Activated CD4-positive, alpha-beta T cell treated with anti-CD3 and anti-CD28 coated beads, Interleukin-2, Interleukin-4, amounts not matched to agents 100 ng/mL and 50 ng/mL, durations not matched to agents 16 hours and 8 hours (primary cell): ENCODE measurements at regions not wholly inside any gene's neighbourhood (a gene's known extent, or its start where the extent isn't known, plus 50 kb on each side); places are given as distances from the start of the nearest gene placed in this dataset.

Source experiments
- DNase-seq: peaks from one replicate; pipeline ENCODE4 v3.0.0-alpha.2; 2020; ENCODE audit warnings: low spot score

DNA sequence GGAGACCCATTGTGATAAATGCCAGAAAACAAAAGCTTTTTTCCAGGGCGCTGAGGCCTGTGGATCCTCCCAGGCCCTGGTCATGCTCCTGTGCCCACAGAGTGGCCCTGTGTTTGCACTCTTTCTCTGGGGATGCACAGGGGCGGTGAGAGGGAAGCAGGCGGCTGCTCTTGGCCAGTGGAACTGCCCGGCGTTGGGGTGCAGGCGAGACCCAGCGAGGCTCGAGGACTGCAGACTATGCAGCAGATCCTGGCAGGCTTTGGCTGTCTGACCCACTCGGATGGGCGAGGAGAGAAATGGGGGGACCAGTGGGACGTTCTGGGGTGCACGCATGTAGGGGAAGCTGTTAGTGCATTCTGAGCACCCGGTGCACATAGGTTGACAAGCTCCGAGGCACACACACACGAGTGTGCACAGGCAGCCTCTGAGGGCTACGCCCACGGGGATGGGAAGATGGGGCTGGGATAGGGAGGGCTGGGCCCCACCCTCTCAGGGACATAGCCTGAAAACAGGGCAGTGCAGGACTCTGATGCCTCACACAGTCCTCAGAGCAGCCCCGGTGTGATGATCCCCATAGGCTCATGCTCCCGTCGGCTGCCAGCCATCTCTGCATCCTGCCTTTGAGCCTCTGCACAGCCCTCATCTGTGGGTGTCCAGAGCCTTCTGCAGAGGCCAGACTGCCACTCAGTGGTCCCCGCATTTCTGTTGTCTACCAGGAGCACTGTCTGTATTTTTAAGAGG is 1233.5 kb downstream of the BRD1 start:
- DNase-seq, result no peak

DNA sequence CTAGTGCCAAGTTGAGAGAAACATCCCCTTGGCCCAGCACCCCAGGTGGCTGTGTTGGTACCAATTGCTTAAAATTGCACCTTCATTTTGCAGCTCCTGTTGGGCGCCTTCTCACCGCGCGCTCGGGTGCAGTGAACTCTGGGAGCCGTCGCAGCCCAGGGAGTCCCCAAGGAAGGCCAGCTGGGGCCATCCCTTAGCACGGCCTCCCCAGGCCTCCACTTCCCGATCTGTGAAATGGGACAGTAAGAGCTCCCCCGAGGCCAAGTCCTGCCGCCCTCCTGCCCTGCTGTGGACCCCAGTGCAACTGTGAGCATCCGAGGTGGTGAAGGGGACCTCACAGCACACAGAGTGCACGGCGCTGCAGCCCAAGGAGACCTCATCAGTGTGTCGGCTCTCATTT is 1234.1 kb downstream of the BRD1 start:
- no peak for DNase-seq

DNA sequence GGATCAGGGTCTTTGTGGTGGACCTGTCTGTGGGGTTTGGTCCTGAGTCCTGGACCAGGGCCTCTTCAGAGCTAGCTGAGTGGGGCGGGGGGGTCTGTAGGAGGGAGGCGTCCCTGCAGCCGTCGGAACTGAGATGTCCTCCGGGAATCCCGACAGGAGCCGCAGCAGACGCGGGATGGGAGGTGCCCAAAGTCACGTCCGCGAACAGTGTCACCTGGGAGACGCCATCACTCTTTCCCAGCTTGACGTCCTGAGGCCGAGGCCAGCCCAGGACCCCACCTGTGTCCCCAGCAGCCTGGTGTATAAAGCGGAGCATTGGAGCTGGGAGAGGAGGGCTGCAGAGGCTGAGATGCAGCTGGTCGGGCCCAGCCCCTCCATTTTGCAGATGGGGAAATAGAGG is 1234.7 kb downstream of the BRD1 start:
- DNase-seq, result no peak

DNA sequence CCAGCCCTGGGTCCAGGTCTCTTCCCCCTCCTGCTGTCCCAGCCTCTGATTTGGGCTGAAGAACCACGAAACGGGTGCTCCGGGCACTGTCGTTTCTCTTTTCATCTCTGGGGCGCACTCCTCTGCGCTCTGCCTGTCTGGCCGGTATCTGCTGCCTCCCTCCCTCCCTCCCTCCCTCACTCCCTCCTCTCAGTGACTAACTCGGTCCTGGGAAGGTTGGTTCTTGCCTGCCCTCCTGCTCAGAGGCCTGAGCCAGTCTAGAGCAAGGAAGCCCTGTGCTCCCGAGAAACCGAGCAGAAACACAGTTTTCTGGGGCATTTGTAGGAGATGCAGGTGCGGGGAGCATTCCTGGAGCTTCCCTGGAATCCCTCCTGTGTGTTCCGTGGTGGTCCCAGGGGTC is 1235.2 kb downstream of the BRD1 start:
- no peak for DNase-seq

DNA sequence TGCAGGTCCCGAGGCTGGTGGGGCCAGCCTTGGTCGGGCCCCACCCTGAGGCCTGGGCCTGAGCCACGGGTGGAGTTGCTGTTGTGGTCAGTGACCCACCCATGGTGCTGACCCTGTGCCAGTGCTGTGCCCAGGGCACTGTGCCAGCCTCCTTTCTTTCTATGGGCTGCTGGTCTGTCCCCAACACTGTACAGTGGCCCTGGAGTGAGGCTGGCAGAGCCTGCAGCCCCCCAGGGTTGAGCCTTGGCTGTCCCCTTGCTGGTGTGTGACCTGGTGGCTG is 1235.7 kb downstream of the BRD1 start:
- DNase-seq, result no peak

DNA sequence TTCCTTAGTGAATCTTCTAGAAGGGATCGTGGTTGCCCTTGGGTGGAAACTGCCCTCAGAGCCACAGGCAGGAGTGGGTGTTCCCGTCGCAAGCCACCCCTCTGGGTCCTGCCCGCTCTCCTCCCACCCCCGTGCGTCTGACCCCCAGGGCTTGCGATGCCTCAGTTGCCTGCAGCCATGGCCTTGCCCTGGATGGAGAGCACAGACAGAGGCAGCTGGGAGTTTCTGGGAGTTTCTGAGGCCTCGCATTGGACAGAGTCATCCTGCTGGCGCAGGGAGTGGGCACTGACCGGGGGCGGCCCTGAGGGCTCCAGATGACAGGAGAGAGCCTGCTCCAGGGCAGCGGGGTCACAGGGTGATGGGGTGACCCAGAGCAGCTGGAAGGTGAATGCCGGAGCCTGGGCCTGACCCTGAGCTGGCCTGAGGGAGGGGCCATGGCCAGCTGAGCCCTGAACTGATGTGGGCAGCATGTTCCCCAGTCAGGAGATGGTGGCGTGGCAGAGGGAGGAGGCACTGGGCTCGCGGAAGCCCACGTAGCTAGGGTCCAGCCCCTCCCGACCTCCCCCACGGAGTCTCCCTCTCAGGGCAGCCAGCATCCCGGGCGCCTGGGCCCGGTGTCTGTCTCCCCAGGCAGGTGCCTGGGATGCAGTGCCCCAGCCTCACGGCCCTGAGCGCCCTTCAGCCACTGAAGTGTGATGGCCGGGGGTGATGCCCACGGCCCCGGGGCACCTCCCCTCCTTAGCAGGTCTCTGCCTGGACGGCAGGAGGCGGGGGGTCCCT is 1236.2 kb downstream of the BRD1 start:
- DNase-seq, result no peak

DNA sequence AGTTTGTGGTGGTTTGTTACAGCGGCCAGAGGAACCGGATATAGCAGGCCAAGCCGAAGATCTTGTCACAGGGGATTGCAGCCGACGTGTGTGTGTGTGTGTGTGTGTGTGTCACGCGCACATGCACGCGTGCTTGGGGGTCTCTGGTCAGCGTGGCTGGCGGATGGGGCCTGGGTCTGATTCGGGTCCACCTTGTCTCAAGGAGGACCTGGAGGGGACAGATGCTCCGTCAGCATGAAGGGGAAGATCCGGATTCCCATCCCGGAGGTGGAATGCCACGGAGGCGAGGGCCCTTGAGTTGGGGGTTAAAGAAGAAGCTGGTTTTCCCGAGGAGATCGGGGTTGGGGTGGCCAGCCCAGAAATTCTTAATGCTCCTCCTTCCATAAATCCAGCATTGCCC is 1237.8 kb downstream of the BRD1 start:
- DNase-seq, result no peak

DNA sequence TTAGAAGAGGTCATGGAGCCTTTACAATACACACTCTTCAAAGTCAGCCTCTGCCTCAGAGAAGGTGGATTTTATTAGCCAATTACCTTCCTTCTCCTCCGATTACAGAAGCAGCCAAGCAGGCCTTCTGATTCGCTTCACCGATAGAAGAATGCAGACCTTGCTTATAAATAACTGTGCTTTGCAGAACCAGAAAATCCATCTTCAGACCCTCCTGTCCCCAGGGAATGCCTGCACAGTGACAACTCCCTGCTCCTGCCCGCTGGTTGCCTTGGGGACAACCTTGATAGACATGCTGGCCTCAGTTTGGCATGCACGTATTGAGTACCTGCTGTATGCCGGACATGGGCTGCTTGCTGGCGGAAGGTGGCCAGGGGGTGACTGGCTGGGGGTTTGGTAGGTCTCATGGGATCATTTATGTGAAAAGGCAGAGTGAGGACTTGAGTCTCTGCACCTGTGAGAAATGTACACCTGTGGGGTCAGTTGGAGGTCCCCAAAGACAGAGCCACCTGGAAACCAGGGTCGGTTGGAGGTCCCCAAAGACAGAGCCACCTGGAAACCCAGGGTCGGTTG is 1238.7 kb downstream of the BRD1 start:
- no peak for DNase-seq

DNA sequence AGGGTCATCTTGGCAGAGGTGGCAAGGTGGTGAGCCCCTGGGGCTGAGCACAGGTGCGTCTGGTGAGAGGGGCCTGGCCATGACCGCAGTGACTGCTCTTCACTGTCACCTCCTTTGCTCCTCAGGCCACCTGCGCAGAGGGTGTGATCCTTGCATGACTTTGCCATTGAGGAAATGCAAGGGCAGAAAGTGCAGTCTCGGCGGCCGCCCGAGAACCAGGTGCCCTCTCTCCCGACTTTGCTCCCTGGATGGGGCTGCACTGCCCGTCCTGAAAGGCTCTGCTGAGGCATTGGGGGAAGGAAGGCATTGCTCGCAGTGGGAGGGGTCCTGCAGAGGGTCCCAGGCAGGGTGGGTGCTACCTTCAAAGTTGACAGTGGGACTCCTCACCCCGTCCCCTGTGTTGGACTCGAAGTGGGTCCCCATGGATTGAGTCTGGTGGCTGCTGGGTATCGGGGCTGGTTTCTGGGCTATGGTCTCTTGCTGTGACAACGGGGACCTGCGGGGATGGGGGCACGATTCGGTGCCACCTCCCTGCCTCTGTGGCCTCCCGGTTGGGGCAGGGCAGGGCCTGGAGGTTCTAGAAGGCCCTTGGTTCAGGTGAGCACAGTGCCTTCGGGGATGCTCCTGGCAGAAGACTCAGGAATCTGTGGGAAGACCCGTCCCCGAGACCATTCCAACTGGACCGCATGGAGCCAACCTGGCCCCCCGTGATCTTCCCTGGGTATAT is 1239.4 kb downstream of the BRD1 start:
- no peak for DNase-seq

DNA sequence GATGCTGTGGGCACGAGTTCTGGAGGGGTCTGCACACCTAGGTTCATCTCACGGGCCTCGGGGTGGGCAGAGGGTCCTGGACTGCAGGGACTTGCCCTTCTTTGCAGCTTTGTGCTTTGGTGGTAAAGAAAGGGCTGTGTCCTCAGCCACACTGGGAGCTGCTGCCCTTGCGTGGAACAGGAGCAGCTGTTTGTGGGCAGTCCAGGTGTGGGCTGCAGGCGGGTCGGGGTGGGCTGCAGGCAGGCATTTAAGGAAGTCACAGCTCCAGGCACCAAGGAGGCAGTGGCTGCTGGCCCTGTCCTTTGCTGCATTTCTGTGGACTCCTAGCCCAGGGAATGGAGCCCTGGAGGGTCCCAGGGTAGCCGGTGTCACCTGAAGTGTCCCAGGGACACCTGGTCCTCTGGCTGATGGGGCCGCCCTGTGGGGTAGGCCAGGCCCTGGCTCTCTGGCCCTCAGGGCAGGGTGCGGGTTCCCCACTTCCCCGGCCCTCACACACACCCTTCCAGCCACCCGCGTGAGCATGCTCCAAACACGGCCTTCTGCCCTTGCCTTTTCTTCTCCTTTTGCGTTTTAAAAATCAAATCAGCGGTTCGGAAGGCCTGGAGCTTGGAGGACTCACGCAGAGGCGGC is 1240.3 kb downstream of the BRD1 start:
- DNase-seq, result no peak

DNA sequence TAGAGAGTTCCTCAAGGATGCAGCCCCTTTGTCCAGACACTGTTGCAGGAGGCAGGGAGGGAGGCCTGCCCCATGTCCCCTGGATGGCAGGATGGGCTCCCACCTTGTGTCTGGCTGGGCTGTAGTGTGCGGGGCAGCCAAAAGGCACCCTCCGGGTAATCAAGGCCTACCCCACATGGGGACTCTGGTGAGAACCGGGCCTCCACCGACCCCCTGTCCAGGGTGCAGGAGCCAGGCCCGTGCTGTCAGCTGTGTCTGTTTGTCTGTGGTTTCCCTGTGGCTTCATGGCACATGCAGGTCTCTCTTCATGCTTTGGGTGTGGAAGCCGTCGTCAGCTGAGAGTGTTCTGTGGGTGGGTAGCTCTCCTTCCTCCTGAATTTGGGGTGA is 1240.9 kb downstream of the BRD1 start:
- DNase-seq, result no peak

DNA sequence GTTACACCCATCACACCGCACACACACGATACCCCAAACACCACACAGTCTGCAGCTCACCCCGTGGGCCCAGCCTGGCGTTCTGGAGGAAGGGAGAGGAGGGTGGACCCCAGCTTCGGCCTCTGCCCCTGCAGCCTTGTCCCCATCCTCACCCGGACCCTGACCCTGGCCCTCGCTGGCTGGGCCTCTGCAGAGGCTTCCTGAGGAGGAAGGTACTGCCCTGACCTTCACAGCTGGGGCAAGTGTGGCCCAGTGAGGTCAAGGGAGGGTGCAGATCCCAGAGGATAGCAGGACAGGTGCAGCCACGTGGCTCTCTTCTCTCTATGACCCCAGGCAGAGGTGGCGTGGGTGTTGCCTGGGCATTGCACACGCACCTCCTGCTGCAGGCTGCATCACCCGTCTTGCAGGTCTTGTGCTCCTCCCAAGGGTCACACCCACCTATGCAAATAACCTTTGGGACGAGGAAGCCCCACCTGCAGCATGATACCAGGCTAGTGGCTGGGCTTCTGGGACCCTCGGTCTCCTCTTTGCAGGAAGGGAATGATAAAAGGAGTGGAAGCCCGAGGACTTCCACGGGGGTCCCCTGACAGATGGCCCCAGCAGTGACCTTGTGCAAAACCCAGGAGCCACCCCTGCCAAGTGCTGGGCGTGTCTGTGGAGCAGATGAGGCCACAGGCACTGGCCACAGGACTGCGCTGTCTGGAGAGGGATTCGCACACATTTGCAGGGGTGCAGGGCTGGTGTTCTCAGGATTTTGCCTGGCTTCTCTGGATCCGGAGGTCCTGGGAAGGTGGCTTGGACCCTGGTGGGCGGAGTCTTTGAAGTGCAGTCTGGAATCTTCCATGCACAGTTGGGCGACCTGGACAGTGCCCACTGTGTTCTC is 1241.5 kb downstream of the BRD1 start:
- no peak for DNase-seq

DNA sequence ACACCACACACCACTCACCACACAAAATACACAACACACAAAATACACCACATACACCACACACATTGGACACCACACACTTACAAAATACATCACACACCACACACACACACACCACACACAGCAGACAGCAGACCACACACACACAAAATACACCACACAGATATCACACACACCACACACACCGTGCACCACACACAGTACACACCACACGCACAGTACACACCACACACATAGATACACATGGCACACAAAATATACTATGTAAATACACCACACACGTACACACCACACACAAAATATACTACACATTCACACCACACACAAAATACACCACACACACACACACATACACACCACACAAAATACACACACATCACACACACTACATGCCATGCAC is 1243.5 kb downstream of the BRD1 start:
- no peak for DNase-seq

DNA sequence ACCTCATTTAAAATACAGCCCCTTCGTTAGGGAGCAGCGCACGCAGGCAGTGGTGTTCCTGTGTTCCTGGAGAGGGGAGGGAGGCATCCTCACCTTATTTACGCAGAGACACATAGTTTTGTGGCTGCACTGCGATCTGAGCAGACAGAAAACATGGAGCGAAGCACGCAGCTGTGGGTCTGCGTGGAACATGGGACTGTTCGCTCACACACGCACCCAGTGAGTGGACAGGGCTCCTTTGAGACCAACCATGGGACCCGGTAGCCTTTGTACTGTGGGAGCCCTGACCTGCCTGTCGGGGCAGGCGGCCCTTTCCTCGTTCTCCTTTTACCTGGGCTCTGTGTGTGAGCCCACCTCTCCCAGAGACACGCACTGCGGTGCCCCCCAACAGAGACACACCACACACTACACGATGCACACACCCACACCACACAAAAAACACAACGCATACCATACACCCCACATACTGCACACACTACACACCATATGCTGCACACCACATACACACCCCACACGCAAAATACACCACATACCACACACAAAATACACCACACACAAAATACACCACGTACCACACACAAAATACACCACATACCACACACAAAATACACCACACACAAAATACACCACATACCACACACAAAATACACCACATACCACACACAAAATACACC is 1245.7 kb downstream of the BRD1 start:
- DNase-seq, result no peak

DNA sequence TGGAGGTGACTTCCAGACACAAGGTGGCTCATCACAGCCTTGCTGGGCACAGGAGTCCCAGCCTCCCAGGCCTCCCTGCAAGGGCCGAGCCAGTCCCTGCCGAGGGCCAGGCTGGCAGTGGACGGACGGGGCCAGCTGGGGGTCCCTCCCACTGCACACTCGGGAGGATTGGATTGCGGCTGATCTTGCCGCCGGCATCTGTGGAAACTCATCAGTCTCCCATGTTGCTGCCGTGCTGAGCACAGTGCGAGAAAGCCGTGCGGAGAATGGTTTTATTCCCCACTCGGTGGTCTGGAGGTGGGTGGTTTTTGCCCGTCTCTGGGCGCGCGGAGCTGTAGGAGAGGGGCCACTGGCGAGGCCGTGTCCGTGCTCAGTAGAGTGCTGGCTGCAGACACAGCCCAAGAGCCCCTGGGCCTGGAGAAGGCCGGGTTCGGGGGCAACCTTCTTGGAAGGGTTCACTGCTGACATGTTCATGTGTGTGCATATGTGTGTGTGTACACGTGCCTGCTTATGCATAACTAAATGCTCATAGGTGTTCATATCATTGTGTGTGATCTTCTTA is 1246.4 kb downstream of the BRD1 start:
- DNase-seq, result no peak

DNA sequence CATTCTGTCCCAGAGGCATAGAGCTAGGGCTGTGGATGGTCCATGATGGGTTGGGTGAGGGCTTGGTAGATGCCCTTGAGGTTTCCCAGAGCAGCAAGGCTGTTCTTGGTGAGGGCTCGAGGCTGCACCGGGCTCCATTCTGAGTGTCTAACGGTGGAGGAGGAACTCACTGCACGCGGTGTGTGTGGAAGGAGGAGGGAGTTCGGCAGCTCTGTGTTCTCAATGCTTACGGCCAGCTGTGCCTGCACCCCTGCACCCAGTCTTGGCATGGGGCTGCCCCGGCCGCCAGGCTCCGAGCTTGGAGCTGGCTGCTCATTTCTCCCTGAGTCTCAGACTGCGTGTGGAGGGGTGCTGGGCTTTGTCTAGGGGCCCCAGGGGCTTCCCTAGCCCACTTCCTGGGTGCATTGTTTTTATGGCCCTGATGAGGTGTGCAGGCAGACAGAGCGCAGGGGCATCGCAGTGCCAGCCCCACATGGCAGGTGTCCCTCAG is 1247.1 kb downstream of the BRD1 start:
- no peak for DNase-seq

DNA sequence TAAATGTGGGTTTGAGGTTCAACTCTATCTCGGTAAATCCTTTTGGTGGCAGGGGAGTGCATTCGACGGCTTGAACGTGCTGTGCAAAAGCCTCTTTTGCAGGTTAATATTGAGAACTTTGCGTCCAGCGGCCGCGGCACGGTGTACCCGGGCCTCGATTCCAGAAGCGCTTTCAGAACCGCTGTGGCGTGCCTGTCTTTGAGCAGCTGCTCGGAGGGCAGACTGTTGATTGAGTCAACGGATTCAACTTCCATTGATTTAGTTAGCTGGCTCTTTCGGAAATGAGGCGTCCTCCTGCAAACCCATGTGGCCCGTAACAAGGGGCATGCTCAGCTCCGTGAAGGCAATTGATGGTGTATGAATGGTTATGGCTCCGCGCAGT is 1247.8 kb downstream of the BRD1 start:
- no peak for DNase-seq

DNA sequence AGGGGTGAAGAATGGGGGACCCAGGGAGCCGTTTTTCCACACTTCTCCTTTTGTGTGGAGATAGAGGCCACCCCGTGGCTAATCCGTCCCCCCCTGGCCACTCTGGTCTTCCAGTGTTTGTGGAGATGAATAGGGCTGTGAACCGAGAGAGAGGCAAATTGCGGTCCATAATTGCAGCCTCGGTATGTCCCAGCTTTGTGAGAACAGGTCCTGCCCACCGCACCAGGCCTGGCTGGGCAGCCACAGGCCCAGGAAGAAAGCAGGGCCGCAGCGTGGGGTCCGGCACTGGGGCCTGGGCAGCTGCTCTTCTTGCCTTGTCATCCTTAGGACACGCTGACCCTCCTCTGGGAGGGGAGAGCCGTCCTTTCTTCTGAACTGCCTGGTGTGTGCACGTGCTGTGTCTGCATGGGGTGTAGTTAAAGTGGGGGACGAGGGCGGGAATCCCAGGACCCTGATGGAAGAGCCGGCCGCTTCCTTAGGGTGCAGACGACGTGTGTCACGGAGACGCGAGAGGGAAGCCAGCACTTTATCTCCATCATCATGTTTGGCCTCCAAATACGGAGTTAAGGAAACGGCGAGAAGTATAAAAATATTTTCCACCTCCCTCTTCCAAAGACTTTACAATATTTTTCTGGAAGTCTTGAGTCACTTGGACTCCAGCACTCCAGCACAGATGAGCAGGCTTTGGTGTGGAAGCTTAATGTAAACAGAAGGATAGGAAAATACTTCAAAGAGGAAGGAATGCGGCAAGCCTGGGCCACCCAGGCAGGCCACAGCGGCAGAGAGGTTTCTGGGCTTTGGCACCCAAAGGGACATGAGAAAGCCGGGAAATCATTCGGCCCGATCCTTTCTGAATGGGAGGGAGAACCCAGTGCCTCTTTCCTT is 1248.4 kb downstream of the BRD1 start:
- no peak for DNase-seq
